8988T (cell line): ENCODE measurements at regions not wholly inside any gene's neighbourhood (a gene's known extent, or its start where the extent isn't known, plus 50 kb on each side); places are given as distances from the start of the nearest gene placed in this dataset.

Experiments used
- DNase-seq: peaks from one replicate; pipeline ENCODE4 v3.0.0; 2011

DNA sequence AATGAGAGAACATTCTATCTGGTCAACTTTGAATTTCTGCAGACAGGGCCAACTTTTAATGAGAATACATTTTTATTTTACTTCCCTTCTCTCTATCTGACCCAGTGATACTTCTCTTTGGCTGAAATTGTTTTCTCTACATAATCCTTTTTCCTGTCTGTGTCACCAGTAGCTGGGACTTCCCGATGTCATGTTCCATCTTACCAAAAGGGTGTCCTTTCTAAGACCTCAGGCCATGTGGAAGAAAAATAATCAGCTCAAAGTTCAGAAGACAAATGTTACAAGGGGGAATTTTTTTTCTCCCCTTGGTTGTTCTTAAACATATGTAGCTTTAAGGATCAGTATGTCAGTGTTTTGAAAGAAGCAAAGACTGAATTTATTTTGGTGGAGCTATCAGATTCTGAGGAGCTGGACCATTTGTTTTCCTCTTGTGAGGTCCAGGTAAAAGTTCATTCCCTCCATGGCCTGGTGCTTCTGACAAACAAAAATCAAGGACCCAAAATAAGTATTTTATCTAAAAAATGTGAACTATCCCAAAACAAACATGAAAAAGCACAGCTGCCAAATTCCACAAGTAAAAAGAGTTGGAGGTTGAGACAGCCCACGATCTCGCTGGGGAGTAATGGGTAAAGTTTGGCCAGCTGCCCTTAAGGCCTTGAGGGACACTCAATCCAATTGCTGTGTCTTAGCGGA lies 859.4 kb upstream of the NR2F2 start:
- DNase-seq = no peak

DNA sequence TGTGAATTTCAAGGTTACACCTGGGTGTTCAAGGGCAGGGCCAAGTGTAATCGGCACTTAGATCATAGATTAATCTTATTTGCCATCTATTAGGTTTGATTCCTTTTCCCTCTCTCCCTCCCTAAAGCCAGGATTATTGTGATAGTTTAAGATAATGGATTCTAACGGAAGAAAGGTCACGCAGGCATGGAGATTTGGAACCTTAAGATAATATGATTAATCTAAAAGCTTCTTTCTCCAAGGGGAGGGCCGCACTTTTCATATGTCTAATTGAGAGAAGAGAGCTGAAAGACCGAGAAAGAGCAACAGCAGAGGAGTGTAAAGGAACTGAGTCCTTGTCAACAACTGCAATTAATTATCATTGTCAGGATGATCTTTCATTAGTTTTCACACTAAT lies 858.8 kb upstream of the NR2F2 start:
- DNase-seq = no peak

DNA sequence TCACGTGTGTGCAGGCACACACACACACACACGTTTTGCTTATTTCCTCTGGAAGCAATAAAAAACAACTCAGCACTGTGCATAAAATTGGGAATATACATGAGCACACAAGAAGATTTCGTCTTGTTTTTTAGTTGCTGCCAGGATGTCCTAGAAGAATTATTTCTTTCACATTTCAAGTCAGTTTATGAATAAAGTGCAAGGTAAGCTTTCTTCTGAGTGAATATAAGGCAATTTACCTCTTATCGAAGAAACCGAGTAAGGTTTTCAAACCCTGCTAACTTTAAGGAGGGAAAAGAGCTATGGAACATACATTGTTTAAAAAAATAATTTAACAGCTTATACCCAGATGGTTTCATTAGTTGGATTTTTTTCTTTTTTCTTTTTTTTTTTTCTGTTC lies 855.4 kb upstream of the NR2F2 start:
- no peak for DNase-seq

DNA sequence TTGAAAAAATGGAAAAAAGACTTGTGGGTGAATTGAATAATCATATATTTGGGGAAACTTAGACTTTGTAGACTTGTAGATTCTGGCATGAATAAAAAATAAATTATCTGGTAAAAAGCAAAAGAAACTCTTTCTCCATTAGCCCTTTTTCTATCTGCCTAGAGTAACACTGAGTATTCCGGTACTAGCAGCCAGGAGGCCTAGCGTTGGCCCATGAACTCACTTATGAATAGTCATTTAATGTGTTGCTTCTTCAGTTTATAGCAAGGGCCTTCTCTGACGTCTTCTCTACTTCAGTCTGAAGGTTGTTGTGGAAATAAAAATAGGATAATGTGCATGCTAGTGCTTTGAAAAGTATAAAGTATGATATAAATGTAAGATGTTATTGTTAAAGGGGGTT lies 851.2 kb upstream of the NR2F2 start:
- no peak for DNase-seq

DNA sequence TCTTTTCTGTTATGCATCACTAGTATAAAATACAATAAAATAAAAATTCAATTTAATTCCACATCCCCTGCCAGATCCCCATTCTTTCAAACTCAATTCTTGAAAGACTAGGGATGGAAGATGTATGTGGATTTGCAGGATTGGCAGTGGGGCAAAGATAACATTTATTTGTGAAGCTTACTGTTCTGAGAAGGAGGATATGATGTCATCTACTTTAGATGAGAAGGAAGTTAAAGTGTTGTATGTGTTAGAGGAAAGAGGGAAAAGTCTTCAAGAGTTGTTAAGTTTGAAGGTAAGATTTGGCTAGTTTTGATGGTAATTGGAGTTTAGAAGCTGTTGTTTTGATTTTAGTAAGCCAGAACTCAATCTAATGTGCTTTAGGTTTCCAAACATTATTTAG lies 845.1 kb upstream of the NR2F2 start:
- DNase-seq = no peak

DNA sequence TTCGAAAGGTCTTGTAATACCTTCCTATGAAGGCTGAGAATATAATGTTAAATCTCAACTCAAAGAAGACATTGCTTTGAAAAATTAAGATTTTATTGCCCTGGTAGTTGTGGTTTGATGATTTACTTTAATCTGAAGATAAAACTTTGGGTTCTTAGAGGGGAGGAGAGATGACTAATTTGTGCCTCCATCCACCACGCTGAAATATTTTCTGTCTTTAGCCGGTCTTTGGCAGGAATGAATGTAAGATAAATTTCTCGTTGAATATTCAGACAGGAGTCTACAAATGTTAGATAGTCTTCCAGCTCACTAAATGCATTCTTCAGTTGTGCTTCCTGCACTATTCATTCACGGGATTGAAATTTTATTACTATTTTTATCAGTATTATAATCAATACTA lies 844.3 kb upstream of the NR2F2 start:
- DNase-seq = no peak

DNA sequence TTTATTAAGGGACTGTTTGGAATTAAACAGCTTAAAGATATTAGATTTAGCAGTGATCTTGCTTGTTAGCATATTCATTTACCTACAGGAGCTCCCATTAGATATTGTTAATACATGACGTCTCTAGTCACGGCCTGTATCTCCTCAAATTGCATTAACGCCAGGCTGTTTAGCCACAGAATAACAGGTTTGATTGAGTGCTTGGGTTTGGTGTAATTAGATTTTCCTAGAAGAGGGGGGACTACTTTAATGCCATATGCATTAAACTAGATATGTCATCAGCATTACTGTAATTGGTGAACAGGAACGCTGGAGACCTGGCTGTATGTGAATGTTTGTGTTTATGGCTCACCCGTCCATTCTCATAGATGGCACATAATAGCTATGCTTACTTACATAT lies 841.4 kb upstream of the NR2F2 start:
- no peak for DNase-seq

DNA sequence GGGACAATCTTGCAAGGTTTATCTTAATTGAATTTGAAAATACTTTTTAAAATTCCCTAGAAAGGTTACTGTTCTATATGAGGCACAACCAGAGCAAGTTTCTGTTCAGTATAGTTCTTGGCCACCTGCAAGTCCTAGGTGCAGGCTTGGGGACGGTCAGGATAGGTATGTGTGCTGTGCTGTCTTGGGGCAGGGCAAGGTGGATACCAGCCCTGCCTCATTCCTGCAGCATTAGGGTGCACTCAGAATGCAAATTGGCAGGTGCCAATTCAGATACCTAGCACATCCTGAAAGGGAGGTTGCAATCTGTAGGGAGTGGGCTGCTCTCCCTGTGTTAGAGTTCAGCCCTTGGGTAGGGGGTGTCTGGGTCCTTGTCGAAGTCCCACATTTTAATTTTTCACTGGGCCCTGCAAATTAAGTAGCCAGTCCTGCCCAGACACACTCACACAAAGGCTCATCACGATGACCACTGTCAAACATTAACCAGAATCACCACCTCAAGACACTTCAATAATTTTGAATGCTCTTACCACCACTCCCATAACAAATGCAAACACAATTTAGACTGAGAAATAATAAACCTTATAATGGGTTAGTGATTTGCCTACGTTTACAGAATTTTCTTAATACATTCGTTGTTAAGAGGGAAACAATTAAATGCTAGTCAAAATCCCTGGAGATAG lies 838.0 kb upstream of the NR2F2 start:
- DNase-seq = no peak

DNA sequence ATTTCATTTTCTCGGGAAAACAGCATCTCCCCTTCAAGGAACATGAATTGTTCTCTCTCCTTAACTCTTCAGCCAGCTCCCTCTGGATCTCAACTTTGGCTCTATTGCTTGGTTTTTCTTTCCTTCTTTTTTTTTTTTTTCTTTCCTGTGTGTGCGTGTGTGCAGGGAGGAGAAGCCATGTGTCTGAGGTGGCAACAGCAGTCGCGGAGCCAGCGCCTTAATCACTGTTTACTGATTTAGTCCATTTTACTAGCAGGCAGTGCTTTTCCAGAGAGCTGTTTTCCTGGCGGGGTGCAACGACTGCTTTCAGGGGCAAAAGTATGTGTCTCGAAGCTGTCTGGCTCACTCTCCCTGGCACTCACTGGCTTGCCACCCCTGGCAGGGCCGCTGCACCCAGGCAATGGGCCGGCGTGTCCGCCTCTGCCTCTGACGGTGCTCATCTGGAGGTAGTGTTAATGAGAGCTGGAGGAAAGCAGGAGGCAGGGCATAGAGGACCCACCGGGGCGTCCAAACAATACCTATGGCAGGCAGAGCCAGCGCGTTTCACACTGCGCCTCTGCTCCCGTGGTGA lies 835.4 kb upstream of the NR2F2 start:
- no peak for DNase-seq

DNA sequence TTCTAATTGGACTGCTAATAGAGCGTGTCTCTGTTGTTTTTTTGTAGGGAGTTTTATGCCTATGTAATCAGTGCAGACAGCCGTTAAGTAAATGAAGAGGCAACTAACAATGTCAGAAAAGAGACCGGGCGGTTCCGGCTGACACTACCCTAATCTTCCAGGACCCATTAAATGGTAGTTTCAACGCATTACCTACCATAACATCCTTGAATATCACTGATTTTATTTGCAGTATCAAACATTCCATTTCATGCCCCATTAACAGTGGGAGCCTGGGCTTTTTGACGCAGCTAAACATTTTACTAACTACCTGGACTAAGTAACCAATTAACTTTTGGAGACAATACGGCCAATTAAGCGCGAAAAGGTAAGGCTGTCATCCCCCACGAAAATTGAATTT lies 832.9 kb upstream of the NR2F2 start:
- no peak for DNase-seq

DNA sequence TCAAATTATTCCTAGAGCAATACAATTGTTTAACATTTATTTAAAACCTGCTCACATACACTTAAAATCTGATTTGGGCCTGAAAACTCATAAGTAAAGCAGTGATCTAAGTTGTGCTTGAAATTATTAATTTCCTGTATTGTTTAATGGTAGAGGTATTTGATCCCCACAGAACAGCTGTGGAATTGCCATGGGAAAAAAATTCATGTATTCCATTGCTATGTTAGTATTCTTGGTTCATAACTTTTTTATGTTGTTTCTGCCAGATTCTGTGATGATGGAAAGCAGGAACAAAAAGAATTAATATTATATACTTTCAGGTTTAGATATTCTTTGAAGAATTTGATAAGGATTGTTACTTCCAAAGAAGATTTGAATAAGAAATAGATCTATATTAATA lies 831.5 kb upstream of the NR2F2 start:
- DNase-seq = no peak

DNA sequence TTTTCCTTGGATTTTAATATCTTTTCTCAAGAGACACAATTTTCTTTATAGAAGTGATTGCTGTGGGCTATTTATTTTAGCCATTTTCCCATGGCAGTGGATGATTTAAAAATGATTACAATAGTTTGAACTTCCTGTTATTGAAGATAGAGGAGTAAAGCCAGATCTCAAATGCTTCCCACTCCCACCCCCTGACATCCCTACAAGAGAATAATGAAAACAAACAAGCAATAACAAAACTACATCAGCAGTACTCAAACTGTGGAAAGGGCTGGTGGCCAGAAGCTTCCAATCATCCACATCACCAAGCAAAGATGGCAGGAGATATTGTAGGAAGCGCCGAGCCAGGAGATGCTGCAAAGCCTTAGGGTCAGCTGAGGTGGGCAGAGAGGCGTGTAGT lies 831.1 kb upstream of the NR2F2 start:
- DNase-seq = no peak

DNA sequence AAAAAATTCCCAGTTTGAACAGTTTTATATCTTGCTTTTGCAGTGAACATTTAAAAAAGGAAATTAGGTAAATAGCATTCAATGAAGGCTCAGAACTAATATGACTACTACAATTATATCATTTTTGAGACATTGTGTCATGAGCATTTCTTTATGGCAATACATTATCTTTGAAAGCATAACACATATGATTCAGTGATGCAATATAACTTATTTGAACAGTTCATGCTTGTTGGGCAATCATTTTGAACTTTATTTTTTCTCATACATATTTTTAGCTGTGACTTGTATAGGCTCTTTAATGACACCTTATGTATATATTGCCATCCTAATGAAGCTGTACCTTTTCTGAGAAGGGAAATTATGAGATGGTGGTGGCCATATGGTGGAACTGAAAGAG lies 828.6 kb upstream of the NR2F2 start:
- DNase-seq = no peak

DNA sequence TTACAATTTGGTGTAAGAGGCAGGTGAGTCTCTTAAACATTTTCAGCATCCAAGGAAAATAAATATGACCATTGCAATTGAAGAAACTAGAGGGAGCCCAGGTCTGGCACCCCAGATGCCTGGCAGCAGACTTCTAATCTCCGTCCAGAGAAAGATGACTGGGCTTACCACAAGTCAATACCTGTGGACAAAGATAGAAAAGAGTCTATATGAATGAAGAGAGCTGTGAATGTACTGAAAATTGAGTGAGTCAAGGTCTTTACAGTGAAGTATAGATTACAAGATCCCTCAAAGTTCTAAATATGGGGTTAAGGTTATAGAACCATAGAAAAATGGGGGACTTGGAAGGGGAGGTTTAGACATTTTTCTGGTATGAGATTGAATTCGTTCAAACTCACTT lies 827.4 kb upstream of the NR2F2 start:
- DNase-seq = no peak

DNA sequence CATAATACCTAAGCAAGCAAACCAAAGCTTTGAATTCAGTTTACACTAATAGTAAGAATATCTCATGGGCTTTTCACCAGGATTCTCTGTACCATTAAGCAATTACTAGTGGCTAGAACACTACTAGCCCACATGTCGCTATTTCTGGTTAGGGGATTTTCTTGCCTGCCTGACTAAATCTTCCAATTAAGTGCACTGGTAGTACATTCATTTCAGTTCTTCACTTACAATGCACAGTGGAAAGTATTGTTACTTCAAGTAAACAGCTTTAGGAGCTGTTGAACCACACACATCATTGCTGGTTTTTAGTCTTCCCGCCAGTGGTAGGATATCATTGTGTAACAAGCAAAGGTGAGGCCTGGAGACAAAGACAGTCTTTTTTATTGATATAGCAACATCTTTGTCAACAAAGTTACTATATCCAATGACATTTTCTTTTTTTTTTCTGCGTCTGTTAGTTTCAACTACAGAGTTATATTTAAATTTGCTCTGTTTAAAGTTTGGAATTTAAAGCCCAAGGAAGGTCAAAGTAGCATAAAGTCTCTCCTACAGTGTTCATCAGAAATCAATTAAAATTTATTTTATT lies 826.8 kb upstream of the NR2F2 start:
- no peak for DNase-seq

DNA sequence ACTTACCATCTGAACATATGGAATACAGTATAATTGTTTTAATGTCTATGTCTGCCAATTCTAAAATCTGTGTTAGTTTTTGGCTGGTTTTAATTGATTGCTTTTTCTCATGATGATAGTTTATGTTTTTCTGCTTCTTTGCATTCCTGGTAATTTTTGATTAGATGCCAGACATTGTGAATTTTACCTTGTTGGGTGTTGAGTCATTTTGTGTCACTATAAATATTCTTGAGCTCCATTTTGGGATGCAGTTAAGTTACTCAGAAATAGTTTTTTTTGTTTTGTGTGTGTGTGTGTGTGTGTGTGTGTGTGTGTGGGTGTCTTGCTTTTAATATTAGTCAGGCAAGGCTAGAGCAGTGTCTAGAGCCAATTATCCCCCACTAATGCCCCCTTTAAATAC lies 818.8 kb upstream of the NR2F2 start:
- no peak for DNase-seq

DNA sequence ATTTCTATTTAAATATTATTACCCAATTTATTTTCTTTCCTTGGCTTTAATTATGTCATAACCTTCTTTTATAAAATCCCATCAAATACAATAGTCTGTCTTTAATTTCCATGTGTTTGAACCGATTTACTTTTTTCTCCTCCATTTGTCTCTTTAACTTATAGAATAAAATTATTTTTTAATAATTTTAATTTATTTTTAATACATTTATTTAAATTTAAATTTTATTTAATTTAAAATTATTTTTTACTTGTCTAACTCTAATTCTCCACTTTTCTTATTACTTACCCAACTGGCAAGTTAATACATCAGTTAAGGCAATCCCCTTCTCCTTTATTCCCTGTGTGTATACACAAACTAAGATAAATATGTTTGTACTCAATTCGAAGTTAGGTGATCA lies 817.6 kb upstream of the NR2F2 start:
- DNase-seq = no peak

DNA sequence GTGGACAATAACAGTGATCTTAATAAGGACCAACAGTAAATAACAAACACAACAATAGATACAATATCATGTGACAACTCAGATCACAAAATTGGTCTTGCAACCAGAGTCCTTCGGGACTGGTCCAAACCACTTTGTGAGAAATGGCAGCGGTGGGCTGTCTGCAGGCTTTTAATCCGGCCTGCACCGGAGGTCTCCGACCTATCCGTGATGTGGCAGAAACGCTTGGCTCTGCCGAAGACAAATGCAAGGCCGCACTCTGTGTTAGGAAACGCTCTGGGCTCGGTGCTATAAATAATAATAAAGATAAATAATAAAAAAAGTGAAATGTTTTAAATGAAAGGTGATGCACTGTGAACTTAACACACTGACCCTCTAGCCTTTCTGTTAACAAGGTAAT lies 810.6 kb upstream of the NR2F2 start:
- no peak for DNase-seq

DNA sequence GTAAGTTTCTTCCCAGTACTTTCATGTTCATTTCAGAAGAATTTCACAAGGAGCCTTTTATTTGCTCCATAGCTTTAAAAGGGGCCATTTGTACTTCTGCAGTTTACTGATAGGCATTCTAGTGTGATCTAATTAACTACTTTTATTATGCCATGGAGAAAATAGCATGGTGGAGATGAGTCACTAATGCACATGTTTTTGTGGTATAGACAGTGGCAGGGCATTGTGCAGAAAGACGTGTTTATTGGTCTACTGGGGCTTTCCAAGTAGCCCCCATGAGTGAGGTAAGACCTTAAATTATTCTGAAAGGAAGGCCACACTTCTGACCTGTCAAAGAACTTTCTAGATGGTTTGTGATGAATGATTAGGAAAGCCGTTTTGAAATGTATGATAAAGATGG lies 810.0 kb upstream of the NR2F2 start:
- no peak for DNase-seq

DNA sequence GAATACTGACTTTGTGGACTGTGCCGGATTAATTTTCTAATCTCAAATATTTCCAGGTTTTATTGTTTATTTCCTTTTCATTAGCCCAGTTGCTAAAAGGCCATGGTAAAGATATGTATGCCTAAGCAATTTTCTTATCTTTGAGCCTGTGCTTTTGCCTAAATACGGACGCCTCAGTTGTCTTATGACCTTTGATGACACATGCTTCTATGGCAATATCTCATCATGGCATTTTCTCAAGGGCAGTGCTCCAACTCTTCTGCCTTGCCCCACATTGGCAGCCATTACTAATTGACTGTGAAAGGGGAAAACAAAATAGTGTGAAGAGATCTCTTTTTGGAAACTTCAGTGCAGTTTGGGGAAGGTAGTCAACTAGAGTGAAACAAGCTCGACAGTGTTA lies 809.6 kb upstream of the NR2F2 start:
- DNase-seq = no peak

DNA sequence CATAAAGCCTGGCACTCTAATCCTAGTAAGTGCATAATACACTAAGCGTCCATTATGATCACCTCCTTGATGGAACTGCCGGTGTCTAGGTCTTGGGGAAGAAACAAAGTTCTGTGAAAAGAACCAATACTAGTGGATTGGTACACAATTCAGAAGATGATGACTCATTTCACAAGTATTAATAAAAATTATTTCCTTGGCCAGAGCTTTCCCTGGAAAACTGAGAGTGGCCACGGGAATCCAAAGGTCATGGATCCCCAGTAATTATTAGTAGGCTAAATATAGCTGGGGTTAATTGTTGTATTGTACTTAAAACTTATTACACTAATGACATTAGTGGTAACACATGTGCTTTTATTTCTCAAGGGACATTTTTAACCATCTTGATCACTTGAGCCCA lies 808.0 kb upstream of the NR2F2 start:
- DNase-seq = no peak

DNA sequence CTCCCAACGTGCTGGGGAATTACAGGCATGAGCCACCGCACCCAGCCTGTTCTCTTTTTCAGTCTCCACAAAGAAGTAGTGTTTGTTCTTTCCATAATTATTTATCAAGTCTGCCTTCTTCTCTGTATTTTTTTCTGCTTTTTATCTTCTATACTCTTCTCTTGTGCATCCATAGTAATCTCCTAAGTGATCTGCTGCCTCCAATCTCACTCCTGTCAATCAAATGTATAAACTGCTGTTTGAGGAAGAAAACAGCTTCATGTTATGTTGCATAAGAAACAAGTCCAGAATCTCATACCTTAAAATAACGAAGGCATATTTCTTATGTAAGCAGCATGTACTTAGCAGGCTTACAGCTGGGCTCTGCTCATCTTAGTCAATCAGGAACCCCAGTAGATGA lies 801.6 kb upstream of the NR2F2 start:
- no peak for DNase-seq

DNA sequence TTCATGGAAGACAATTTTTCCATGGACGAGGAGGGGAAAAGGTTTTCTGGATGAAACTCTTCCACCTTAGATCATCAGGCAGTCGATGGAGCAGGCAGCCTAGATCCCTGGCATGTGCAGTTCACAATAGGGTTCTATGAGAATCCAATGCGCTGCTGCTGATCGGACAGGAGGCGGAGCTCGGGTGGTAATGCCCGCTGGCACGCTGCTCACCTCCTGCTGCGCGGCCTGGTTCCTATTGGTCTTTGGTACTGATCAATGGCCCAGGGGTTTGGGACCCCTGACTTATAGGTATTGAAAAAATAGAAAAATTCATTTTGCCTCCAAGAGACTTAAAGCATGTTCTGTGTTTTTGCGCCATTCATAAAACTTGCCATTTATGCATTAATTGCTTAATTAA lies 793.9 kb upstream of the NR2F2 start:
- DNase-seq = no peak

DNA sequence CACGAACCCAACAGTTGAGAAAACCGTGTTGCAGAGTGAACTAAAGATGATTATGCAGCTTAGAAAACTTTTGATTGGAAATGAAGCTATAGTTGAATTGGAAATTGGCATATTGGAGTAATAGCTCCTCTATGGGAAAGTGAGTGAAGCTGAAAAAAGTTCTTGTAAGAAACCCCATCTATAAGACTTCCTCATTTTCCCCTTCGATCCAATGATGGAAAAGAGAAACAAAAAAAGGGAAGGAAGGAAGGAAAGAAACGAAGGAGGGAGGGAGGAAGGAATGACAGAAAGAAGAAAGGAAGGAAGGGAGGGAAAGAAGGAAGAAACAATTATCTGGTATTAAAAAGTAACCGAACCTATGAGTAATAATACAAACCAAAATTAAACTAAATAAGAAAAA lies 791.8 kb upstream of the NR2F2 start:
- no peak for DNase-seq

DNA sequence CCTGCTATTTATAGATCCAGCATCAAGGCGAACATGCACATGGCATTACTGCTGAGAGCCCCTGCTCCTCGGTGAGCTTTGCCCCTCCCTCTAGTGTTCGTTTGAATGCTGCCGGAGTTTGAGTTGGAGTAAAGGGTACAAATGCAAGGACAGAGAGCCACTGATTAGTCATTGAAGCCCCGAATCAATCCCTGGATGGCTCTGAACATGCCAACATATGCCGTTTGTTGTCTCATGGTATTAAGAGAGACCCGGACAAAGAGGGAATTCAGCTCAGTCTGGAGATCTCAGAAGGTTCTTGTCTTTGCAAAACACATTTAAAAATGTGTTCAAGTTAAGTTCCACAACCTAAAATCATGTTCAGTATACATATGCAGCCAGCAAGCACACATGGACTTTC lies 789.2 kb upstream of the NR2F2 start:
- DNase-seq = no peak
